ENCODE measurements at regions not wholly inside any gene's neighbourhood (a gene's known extent, or its start where the extent isn't known, plus 50 kb on each side); places are given as distances from the start of the nearest gene placed in this dataset.
"Not testable (repeated sequence)": the region's sequence is repeated elsewhere in the genome, so short reads cannot be mapped to it uniquely, and the experiment has no call there.

DNA sequence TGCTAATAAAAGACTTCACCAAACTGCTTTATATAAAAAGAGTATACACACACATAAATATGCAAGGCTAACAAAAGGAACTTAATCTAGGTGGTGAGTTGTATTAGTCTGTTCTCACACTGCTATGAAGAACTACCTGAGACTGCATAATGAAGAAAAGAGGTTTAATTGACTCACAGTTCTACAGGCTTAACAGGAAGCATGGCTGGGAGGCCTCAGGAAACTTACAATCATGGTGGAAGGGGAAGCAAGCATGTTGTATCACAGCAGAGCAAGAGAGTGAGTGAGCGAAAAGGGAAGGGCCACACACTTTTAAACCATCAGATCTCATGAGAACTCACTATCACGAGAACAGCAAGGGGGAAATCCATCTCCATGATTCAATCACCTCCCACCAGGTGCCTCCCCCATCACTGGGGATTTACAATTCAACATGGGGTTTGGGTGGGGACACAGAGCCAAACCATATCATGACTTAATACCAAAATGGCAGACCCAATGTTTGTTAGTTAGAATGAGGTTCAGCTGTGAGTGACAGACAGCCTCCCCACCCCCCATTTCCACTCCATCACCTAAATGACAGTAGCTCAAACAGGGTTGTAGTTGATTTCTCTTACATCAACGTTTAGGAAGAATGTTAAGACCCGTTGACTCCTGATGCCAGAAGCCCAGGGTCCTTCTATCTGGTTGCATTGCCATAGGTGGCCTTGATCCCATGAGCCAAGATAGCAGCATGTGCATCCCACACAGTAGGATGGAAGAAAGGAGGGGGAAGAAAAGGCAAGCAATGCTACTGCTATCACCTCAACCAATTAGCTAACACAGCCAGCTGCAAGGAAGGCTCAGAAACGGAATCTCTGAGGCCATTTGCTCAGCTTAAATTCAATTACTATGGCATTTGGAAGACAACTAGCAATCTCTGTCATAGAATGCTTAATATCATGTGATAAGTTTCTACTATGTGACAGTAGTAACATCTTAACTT is 77.0 kb downstream of the CCDC71L start:
- no peak for DNase-seq

DNA sequence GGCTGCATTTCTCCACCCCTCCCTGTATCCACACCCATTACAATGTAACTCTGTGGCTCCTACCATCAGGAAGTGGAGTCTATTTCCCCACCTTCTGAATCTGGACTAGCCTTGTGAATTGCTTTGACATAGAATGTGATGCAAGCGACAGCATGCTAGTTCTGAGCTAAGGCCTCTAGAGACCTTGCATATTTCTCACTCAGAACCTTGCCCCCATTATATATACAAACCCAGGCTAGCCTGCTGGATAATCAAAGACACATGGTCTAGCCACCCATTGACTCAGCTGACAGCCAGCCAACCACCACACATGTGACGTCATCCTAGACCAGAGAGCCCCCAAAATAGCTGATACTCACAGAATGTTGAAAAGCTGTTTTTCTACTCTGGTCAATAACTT is 77.9 kb downstream of the CCDC71L start:
- DNase-seq = no peak

DNA sequence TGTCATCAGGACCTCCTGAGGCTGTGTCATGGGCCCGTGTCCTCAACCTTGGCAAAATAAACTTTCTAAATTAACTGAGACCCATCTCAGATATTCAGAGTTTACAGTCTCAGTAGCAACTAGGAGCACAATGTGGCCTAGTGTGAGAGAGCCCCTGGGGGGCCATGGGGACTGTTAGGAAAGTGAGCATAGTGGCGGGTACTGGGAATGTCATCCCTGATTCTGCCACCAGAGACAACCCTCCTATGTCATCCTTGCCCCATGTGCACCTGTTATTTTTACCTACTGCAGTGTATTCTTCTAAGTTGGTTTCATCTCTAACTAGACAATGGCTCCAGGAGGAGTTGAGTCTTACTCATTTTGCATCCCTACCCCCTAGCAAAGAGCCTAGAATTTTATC is 78.6 kb downstream of the CCDC71L start:
- DNase-seq = no peak

DNA sequence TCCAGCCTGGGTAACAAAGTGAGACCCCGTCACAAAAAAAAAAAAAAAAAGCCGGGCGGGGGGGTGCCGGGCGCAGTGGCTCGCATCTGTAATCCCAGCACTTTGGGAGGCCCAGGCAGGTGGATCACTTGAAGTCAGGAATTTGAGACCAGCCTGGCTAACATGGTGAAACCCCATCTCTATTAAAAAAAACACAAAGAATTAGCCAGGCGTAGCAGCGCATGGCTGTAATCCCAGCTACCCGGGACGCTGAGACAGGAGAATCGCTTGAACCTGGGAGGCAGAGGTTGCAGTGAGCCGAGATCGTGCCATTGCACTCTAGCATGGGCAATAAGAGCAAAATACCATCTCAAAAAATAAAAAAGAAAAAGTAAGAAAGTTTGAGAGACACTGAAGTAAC is 81.9 kb downstream of the CCDC71L start:
- not testable (repeated sequence) for DNase-seq

DNA sequence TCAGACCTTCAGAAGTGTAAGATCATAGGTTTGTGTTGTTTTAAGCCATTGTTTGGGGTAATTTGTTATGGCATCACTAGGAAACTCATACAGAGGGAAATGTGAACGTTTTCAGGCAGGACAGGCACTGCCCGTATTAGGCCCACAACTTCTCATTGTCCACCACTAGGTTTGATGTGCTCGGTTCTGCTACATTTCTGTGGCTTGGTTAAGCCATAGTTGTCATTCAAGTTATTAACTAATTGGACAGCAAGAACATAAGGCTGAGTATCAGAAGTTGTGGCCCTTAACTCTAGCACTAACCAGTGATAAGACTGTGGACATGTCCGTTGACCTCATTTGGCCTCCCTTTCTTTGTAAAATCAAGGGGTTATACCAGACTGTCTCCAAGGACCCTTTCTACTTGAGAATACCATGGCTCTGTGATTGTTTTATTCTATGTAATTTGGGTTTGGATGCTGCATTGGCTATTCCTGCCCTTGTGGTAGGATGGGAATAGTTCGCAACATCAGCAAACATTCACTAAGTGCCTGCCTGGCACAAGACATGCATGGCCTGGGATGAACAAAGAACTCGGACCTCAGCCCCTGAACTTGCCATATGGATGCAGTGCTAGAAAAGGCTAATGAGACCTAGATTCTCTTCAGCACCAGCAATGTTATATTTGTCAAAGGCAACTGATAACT is 85.7 kb downstream of the CCDC71L start:
- DNase-seq = no peak

DNA sequence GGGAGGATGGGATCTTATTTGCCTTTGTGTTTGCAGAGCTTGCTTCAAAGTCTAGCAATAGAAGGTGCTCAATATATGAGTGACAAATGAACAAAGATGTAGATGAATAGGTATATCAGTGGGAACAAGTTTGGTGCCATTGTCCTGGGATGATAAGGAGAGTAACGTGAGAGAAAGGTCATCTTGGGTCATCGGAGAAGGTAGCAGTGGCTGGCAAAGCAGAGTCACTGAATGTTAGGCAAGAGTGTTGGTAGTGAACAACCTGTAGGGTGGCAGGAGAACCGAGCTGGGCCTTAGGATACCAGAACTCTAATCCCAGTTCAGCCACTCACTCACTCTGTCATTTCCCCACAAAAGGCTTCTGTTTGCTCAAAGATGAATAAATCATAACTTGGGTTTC is 87.2 kb downstream of the CCDC71L start:
- no peak for DNase-seq

DNA sequence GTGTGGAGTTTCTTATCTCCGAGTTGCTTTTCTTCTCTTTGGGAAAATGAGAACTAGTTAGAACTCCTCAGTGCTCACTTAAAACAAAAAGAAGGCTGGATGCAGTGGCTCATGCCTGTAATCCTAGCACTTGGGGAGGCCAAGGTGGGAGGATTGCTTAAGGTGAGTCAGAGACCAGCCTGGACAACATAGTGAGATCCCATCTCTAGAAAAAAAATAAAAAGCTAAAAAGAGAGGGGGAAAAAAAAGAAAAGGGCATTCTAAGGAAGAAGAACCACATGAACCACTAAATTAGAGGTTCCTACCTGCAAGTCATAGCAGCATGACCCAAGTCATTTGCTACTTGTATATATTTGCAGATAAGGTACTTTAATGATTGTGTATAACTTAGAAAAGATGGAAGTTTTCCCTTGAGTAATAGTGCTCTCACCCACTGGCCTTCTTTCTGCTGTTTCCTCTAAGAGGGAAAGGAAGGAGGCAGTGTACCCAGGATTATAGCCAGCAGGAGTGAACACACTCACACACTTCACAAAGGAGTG is 87.8 kb downstream of the CCDC71L start:
- no peak for DNase-seq

DNA sequence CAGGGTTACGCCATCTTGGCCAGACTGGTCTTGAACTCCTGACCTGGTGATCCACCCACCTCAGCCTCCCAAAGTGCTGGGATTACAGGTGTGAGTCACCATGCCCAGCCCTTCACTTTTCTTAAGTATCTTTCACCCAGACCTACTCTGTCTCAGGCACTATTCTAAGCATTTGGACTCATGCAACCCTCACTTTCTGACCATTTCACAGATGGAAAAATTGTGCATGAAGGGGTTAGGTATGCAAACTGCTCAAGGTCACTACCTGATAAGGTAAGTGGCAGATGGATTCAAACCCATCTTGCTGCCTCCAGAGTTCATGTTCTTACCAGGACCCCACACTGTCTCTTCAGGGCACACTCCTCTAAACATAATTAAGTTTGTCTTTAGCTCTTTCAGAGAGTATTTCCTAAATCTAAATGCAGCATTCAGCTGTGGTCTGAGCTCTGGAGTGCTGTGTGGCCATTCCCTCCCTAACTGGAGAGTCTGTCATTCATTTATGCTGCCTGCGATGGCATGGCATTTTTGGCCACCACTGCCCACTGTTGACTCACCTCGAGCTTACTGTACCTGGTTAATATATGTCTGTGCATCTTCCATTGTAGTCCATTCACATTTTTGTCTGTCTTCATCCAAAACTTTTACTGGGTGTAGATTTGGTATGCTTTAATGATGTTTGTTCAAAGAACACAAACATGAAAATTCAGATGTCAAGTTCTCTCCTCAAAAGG is 88.4 kb downstream of the CCDC71L start:
- DNase-seq = no peak

DNA sequence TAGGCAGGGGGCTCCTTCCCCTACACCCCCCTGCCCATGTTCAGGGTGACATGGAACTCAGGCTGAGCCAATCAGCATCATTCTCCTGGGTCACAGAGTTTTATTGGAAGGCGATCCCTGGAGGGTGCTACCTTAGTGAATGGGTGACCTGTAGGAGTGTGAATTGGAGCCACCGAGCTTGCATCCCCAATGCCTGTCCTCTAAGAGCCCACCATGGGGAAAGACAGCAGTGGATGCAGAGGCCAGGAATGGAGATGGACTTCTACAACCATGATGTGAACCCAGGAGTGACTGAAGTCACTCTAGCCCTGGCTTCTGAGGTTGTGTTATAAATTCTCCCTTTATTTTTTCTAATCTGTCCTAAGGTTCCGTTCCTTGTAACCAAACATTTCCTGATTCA is 89.4 kb downstream of the CCDC71L start:
- DNase-seq = no peak

DNA sequence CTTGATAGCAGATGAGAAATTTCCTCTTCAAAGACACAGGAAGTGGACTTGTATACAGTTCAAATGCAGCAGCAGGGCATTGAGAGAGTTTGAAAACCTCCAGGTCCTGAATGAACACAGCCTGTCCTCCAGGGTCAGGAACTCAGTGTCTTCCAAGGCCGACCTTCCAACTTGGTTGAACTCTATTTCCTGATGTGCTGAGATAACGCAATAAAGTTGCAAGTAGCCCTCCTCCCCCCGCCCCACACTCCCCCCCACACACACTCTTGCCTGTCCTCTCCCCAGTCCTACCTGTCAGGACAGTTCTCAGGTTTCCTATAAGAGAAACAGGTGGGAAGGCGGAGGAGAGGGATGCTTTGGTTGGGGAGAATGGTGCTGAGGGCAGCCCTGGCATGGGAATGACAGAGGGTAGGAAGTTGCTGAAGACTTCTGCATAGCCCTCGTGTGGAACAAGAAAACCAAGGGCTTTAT is 90.0 kb downstream of the CCDC71L start:
- no peak for DNase-seq

DNA sequence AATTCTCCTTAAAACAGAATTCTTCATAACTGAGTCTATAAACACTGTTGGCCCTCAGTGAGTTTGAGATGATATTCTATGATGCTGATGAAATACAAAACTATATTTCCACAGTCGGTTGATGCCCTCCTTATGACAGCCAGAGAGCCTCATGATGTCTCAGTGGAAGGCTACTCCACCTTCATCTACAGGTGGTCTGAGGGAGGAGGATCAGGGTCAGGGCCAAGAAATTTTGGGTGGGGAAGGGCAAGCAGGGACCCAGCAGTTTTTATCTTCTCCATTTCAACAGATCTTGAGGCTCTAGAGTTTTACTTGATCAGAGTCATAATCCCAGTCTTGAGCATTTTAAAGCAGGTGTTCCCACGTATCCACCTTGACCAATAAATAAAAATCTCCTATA is 90.8 kb downstream of the CCDC71L start:
- DNase-seq = no peak

DNA sequence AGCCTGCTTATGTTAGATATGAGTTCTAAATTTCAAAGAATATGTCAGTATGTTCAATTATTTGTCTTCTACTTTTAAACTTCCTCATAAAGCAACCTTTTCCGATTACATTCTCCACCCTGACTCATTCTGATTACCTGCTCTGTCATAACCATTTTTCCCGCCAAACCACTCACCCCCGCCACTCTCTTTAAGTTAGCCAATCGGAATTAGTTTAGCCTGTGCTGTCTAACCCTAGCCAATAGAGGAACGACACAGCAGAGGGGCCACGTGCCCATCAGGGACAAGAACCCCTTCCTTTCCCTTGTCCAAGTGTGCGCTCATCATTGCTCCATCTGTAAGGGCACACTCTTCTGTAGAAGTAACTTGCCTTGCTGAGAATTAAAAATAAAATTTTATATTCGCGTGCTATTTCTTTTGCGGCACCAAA is 91.4 kb downstream of the CCDC71L start:
- no peak for DNase-seq

DNA sequence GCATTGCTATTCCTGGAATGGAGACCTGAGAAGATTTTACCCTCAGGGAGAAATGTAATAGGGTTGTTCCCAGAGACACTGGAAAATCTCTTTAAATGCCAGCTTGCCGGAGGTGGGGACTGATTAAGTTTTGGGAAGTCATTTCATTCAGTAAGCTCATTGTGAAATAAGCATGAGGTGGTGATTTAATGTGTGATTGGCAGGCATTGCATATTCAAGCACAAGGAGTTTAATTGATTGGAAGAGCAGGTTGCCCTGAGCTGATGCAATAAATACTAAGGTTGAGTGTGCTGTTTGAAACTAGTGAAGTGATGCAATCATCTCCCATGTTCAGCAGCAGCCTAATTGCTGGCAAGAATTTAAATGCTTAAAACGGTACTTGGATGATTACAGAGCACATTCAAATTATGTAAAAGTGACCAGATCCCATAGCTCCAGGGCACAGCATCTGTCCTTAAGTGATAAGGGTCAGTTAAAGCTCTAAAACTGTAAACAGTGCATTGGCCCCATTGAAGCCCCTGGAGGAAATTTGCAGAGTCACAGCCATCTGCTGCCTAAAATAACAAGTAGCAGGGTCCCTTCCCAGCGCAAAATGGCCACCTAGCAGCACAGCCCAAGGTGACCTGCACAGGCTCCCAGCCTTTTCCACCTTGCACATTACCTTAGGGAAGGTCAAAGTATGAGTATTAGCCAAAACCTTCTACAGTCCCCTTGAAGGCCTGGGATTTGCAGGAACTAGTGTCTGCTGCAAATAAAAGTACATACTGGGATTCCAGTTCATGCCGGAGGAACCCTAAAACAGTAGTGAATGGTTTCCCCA is 92.1 kb downstream of the CCDC71L start:
- DNase-seq = no peak

DNA sequence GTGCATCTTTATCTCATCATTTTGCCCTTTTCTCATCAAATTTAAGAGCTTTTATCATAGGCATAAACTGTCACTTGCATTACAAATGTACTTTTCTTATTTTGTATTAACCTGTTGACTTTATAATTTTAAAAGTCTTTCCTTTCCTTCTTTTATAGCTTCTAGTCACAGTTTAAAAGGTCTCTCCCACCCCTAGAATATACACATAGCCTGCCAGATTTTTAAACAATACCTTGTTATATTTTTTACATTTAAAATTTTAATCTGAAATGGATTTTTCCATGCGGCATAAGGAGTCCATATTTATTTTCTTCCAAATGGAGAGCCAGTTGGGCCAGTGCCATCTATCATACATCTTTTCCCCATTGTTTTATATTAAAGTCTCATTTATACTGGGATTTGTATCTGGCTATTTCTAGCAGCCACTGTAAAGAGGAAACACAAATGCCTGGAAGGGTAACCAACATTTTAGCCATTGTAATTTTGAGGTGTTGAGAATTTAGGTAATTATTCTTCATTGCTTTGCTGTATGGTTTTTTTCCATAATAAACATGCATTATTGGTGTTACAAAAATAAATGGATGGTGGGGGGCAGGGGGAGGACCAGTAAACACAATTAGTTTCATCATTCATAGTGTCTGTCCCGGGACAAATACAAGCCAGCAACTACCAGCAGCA is 92.8 kb downstream of the CCDC71L start:
- DNase-seq = no peak

DNA sequence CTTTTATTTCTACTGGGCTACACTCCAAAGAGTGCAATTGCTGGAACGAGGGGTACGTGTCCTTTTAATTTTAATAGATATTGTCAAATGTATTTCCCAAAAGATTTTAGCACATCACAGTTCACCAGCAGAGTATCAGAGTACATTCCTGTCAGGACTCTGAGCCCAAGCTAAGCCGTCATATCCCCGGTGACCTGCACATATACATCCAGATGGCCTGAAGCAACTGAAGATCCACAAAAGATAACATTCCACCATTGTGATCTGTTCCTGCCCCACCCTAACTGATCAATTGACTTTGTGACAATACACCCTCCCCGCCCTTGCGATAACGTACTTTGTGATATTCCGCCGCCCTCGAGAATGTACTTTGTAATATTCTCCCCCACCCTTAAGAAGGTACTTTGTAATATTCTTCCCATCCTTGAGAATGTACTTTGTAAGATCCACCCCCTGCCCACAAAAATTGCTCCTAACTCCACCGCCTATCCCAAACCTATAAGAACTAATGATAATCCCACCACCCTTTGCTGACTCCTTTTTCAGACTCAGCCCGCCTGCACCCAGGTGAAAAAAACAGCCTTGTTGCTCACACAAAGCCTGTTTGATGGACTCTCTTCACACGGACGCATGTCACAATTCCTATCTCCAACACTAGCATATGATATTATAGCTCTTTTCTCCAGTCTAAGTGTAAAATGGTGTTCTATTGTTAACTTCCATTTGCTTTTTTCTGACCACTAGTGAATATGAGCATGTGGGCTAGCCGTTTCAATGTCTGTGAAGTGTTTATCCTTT is 93.6 kb downstream of the CCDC71L start:
- DNase-seq = not testable (repeated sequence)

DNA sequence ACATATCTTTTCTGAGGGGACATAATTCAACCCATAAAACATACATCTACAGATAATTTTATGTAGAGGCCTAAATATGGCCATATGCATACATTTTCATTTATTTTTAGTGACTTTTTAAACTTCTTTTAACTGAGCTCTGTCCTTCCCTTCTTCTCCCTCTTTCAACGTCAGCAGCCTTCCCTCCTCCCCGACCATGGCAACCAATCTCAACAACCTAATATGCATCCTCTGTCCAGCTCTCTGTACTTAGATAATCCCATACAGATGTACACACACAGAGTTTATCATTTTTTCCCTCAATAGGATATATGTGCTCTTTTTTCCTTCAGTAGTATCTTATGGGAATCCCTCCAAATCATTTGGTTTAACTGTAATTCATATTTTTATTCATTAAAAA is 94.3 kb downstream of the CCDC71L start:
- no peak for DNase-seq

DNA sequence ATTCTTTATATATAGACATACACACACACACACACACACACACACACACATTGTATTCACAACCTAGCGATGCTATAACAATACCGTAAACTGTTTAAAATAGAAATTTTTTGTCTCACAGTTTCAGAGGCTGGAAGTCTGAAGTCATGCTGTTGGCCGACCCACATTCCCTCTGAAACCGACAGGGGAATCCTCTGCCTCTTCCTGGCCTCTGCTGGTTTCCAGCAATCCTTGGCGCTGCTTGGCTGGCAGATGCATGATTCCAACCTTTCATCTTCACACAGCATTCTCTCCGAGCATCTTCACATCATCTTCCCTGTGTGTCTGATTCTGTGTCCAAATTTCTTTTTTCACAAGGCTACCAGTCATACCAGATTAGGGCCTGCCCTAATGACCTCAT is 94.8 kb downstream of the CCDC71L start:
- DNase-seq = no peak

DNA sequence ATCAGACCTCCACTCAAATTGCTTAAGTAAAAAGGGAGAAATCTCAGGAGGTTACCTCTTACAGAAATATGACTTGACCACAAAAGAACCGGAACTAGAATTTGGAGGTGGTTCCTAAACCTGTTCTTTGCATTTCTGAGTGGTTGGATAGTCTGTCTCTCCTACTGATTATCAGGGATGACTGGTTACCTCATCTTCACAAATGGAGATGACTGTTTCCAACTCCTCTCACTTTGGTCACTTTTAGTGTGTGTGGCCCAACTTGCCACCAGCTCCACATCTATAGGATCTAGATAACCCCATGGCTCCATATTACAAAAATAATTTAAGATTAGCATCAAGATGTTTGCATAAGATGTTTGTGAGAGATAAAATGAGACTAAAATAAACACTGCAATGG is 95.5 kb downstream of the CCDC71L start:
- DNase-seq = no peak

DNA sequence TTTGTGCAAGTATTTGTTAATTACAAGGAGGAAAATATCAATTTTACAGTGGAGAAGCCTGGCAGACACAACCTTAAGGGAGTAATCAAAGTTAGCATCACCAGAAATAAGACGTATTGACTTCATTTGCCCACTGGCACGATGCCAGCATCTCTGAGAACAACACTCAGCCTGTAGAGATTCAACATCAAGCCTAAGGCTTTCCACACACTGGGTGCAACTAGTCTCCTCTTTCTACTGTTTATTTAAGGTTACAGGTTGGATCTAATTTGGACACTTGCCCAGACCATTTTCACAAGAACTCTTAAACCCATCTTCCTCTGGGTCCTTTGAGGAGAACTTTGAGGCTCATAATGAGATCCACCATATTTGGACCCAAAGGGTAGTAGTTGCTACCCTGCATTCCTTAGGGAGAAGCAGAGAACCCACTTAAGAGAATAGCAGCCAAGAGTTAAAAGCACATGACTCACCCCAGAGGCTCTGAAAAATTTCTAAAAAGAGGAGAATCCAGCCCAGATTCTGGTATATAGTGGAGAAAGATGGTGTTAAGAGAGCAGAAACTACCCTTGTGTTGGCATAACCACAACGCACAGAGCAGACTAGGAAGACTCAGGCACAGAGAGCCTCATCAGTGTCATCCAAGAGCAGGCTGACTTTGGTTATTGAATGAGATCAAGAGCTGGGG is 97.3 kb downstream of the CCDC71L start:
- DNase-seq = no peak
